ENCODE measurements at regions not wholly inside any gene's neighbourhood (a gene's known extent, or its start where the extent isn't known, plus 50 kb on each side); places are given as distances from the start of the nearest gene placed in this dataset.

- no peak for DNase-seq (ENCODE audit: low read depth)
Measured at GRCh38 chr14:96617635-96618034, 115.5 kb downstream of the PAPOLA start.

GRCh38 chr14:96622926-96623325 lies 120.7 kb downstream of the PAPOLA start:
- DNase-seq (ENCODE audit: low read depth) = no peak

GRCh38 chr14:96623676-96624484 lies 121.7 kb downstream of the PAPOLA start:
- DNase-seq (ENCODE audit: low read depth) = no peak

GRCh38 chr14:96624661-96625425 lies 122.7 kb downstream of the PAPOLA start:
- no peak for DNase-seq (ENCODE audit: low read depth)

GRCh38 chr14:96625426-96625985 lies 123.3 kb downstream of the PAPOLA start:
- no peak for DNase-seq (ENCODE audit: low read depth)

GRCh38 chr14:96626121-96626768 lies 124.1 kb downstream of the PAPOLA start:
- DNase-seq (ENCODE audit: low read depth) = no peak

- DNase-seq (ENCODE audit: low read depth) = no peak
Measured at GRCh38 chr14:96626916-96627315, 124.7 kb downstream of the PAPOLA start.

GRCh38 chr14:96627386-96627785 lies 125.2 kb downstream of the PAPOLA start:
- DNase-seq (ENCODE audit: low read depth) = no peak

GRCh38 chr14:96627811-96628775 lies 125.9 kb downstream of the PAPOLA start:
- no peak for DNase-seq (ENCODE audit: low read depth)

GRCh38 chr14:96629082-96629481 lies 126.9 kb downstream of the PAPOLA start:
- DNase-seq (ENCODE audit: low read depth) = no peak

GRCh38 chr14:96629558-96630222 lies 127.5 kb downstream of the PAPOLA start:
- DNase-seq (ENCODE audit: low read depth) = no peak

GRCh38 chr14:96630281-96630680 lies 128.1 kb downstream of the PAPOLA start:
- DNase-seq (ENCODE audit: low read depth) = no peak

- DNase-seq (ENCODE audit: low read depth) = no peak
Measured at GRCh38 chr14:96631030-96631429, 128.8 kb downstream of the PAPOLA start.

- DNase-seq (ENCODE audit: low read depth) = no peak
Measured at GRCh38 chr14:96631621-96632362, 129.6 kb downstream of the PAPOLA start.

- DNase-seq (ENCODE audit: low read depth) = no peak
Measured at GRCh38 chr14:96632363-96632758, 130.2 kb downstream of the PAPOLA start.

- DNase-seq (ENCODE audit: low read depth) = no peak
Measured at GRCh38 chr14:96633096-96633495, 130.9 kb downstream of the PAPOLA start.

GRCh38 chr14:96634481-96634880 lies 132.3 kb downstream of the PAPOLA start:
- DNase-seq (ENCODE audit: low read depth) = peak; percentile 5

GRCh38 chr14:96634896-96635295 lies 132.7 kb downstream of the PAPOLA start:
- DNase-seq (ENCODE audit: low read depth) = no peak

GRCh38 chr14:96635850-96636249 lies 133.7 kb downstream of the PAPOLA start:
- DNase-seq (ENCODE audit: low read depth) = no peak

Data from myocyte (in vitro differentiated cells).